H1 (cell line): ENCODE measurements at regions not wholly inside any gene's neighbourhood (a gene's known extent, or its start where the extent isn't known, plus 50 kb on each side); places are given as distances from the start of the nearest gene placed in this dataset.

Source experiments
- POLR2AphosphoS5 ChIP-seq: IDR thresholded peaks from 2 replicates; pipeline ENCODE4 v1.6.1; 2011; ENCODE audit warnings: low read depth, low read length
- RXRA ChIP-seq: IDR thresholded peaks from 2 replicates; pipeline ENCODE4 v1.6.1; 2011; ENCODE audit warnings: low read depth, mild to moderate bottlenecking, low read length, moderate library complexity; ENCODE audit not compliant: insufficient read depth

DNA sequence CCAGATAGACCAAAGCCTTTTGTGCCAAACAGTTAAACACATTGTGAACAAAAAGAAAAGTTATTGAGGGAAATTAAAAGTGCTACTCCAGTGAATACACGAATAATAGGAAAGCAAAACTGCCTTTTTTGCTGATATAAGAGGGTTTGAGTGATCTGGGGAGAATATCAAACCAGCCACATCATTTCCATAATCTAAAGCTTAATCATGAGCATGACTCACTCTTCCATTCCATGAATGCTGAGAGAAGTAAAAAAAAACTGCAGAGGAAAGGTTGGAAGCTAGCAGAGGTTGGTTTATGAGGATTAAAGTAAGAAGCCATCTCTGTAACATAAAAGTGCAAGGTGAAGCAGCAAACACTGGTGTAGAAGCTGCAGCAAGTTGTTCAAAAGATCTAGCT, 350.6 kb upstream of the NCAM2 start:
- TF ChIP-seq POLR2AphosphoS5 (no peak), RXRA (no peak)
